H9 (cell line): ENCODE measurements at regions not wholly inside any gene's neighbourhood (a gene's known extent, or its start where the extent isn't known, plus 50 kb on each side); places are given as distances from the start of the nearest gene placed in this dataset.
A peak's percentile ranks its signal among the peaks of the same experiment; 100 is the strongest.

ENCODE experiments used
- DNase-seq: peaks from one replicate; pipeline ENCODE4 v3.0.0-alpha.2; 2017
- H2AFZ ChIP-seq: one replicate; pipeline ENCODE4 v1.6.1; 2013; ENCODE audit warnings: mild to moderate bottlenecking, low read length, control low read depth, moderate library complexity
- H2AK5ac ChIP-seq: 2 replicates; pipeline ENCODE4 v1.6.1; 2013; ENCODE audit warnings: low read length, control low read depth, mixed read lengths; ENCODE audit not compliant: insufficient read length
- H2BK120ac ChIP-seq: one replicate; pipeline ENCODE4 v1.6.1; 2013; ENCODE audit warnings: low read depth, mild to moderate bottlenecking, low read length, control low read depth, inconsistent platforms; ENCODE audit not compliant: poor library complexity, severe bottlenecking
- H2BK12ac ChIP-seq: 2 replicates; pipeline ENCODE4 v1.6.1; 2013; ENCODE audit warnings: low read length, control low read depth, mixed read lengths, low read depth; ENCODE audit not compliant: insufficient read length
- H2BK15ac ChIP-seq: 2 replicates; pipeline ENCODE4 v1.6.1; 2013; ENCODE audit warnings: low read depth, low read length, control low read depth
- H2BK20ac ChIP-seq: one replicate; pipeline ENCODE4 v1.6.1; 2013; ENCODE audit warnings: low read depth, mild to moderate bottlenecking, low read length, control low read depth, inconsistent platforms; ENCODE audit not compliant: poor library complexity, severe bottlenecking
- H2BK5ac ChIP-seq: 2 replicates; pipeline ENCODE4 v1.6.1; 2013; ENCODE audit warnings: low read length, control low read depth, mixed read lengths; ENCODE audit not compliant: insufficient read length
- H3K14ac ChIP-seq: 2 replicates; pipeline ENCODE4 v1.6.1; 2013; ENCODE audit warnings: low read length, control low read depth; ENCODE audit not compliant: insufficient read depth
- H3K18ac ChIP-seq: 2 replicates; pipeline ENCODE4 v1.6.1; 2013; ENCODE audit warnings: low read depth, mild to moderate bottlenecking, mixed read lengths, low read length, control low read depth; ENCODE audit not compliant: insufficient read length
- H3K23ac ChIP-seq: 2 replicates; pipeline ENCODE4 v1.6.1; 2013; ENCODE audit warnings: low read length, control low read depth, mixed read lengths, low read depth; ENCODE audit not compliant: insufficient read length
- H3K23me2 ChIP-seq: 2 replicates; pipeline ENCODE4 v1.6.1; 2013; ENCODE audit warnings: low read depth, mild to moderate bottlenecking, mixed read lengths, low read length, control low read depth; ENCODE audit not compliant: insufficient read length, poor library complexity, severe bottlenecking
- H3K27ac ChIP-seq: 2 replicates; pipeline ENCODE4 v1.5.1; 2013; ENCODE audit warnings: low read length, control low read depth, mixed read lengths, low read depth; ENCODE audit not compliant: insufficient read length
- H3K27me3 ChIP-seq: 2 replicates; pipeline ENCODE4 v1.6.1; 2013; ENCODE audit warnings: low read length, control low read depth, inconsistent platforms; ENCODE audit not compliant: insufficient read depth
- H3K4ac ChIP-seq: 2 replicates; pipeline ENCODE4 v1.6.1; 2013; ENCODE audit warnings: low read depth, mild to moderate bottlenecking, control low read depth, inconsistent platforms, low read length, moderate library complexity
- H3K4me1 ChIP-seq: 2 replicates; pipeline ENCODE4 v1.6.1; 2013; ENCODE audit warnings: low read length, control low read depth, inconsistent platforms; ENCODE audit not compliant: insufficient read depth
- H3K4me2 ChIP-seq: 2 replicates; pipeline ENCODE4 v1.6.1; 2013; ENCODE audit warnings: low read length, control low read depth, mixed read lengths; ENCODE audit not compliant: insufficient read length, insufficient read depth
- H3K56ac ChIP-seq: 2 replicates; pipeline ENCODE4 v1.6.1; 2013; ENCODE audit warnings: low read depth, mild to moderate bottlenecking, mixed read lengths, low read length, control low read depth; ENCODE audit not compliant: insufficient read length
- H3K79me1 ChIP-seq: 2 replicates; pipeline ENCODE4 v1.6.1; 2013; ENCODE audit warnings: low read depth, mild to moderate bottlenecking, moderate library complexity, low read length, control low read depth, inconsistent platforms; ENCODE audit not compliant: insufficient read depth, poor library complexity, severe bottlenecking
- H3K79me2 ChIP-seq: 2 replicates; pipeline ENCODE4 v1.6.1; 2013; ENCODE audit warnings: low read length, control low read depth, inconsistent platforms; ENCODE audit not compliant: insufficient read depth
- H3K9ac ChIP-seq: 2 replicates; pipeline ENCODE4 v1.6.1; 2013; ENCODE audit warnings: low read length, control low read depth, mixed read lengths; ENCODE audit not compliant: insufficient read length; ENCODE audit errors: extremely low read depth
- H3K9me3 ChIP-seq: one replicate; pipeline ENCODE4 v1.6.1; 2013; ENCODE audit warnings: low read depth, low read length, inconsistent platforms; ENCODE audit not compliant: control insufficient read depth
- H3T11ph ChIP-seq: one replicate; pipeline ENCODE4 v1.6.1; 2013; ENCODE audit warnings: mild to moderate bottlenecking, low read length, control low read depth, inconsistent platforms
- H4K20me1 ChIP-seq: one replicate; pipeline ENCODE4 v1.6.1; 2013; ENCODE audit not compliant: control insufficient read depth, insufficient read length, insufficient read depth
- H4K5ac ChIP-seq: 2 replicates; pipeline ENCODE4 v1.6.1; 2013; ENCODE audit warnings: low read depth, mild to moderate bottlenecking, mixed read lengths, low read length, control low read depth; ENCODE audit not compliant: insufficient read length
- H4K8ac ChIP-seq: replicated peaks from 2 replicates; pipeline ENCODE4 v1.6.1; 2013; ENCODE audit warnings: low read length, control low read depth, mixed read lengths, low read depth; ENCODE audit not compliant: insufficient read length
- H4K91ac ChIP-seq: 2 replicates; pipeline ENCODE4 v1.6.1; 2013; ENCODE audit warnings: low read depth, mild to moderate bottlenecking, moderate library complexity, mixed read lengths, low read length, control low read depth; ENCODE audit not compliant: insufficient read length
- H3K27ac Mint-ChIP-seq, 3 experiments: 2 replicates in 2 of 3; 3 replicates in 1 of 3; pipeline ENCODE4 v1.8.0; 2020 to 2021; ENCODE audit warnings: mixed read lengths in 3 of 3, mild to moderate bottlenecking in 1 of 3, moderate library complexity in 1 of 3
- H3K27me3 Mint-ChIP-seq: 2 replicates; pipeline ENCODE4 v1.8.0; 2021; ENCODE audit warnings: low read depth, mild to moderate bottlenecking, moderate library complexity, mixed read lengths
- H3K36me3 Mint-ChIP-seq, 3 experiments: 2 replicates in 2 of 3; 3 replicates in 1 of 3; pipeline ENCODE4 v1.8.0; 2020 to 2021; ENCODE audit warnings: low read depth in 3 of 3, mixed read lengths in 3 of 3; ENCODE audit not compliant: insufficient read depth in 1 of 3
- H3K4me1 Mint-ChIP-seq, 2 experiments: 2 replicates each; pipeline ENCODE4 v1.8.0; 2020; ENCODE audit warnings: mixed read lengths in 2 of 2
- H3K4me3 Mint-ChIP-seq, 2 experiments: 2 replicates in 1 of 2; 3 replicates in 1 of 2; pipeline ENCODE4 v1.8.0; 2020 to 2021; ENCODE audit warnings: mild to moderate bottlenecking in 2 of 2, mixed read lengths in 2 of 2, moderate library complexity in 1 of 2
- H3K9me3 Mint-ChIP-seq, 2 experiments: 2 replicates in 1 of 2; 3 replicates in 1 of 2; pipeline ENCODE4 v1.8.0; 2020; ENCODE audit warnings: mild to moderate bottlenecking in 2 of 2, mixed read lengths in 2 of 2, moderate library complexity in 1 of 2
- CTCF ChIP-seq: fragments of 200-600 bp; sonication (generic); conservative IDR thresholded peaks from 3 replicates; pipeline ENCODE4 v1.8.0; 2021; ENCODE audit warnings: antibody characterized with exemption, mild to moderate bottlenecking
- WGBS: extraction: QIAGEN DNeasy Blood & Tissue Kit; methylation state at CpG from one replicate; pipeline ENCODE4 v1.1.7; 2013; ENCODE audit warnings: missing lambda C conversion rate, low lambda C conversion rate, mixed read lengths; ENCODE audit not compliant: insufficient read length; ENCODE audit errors: extremely low coverage; 5-methylcytosine and 5-hydroxymethylcytosine counted together

GRCh38 chr1:36729289-36729688, 246.6 kb upstream of the CSF3R start:
- Histone ChIP-seq H2BK20ac (no peak overlapping the region), H3K14ac (no peak overlapping the region), H2AK5ac (no peak overlapping the region), H4K20me1 (no peaks in the 10 kb centered on the region), H3K23me2 (no peaks in the 10 kb centered on the region), H3K4me2 (no peak overlapping the region), H3K23ac (no peak overlapping the region), H2BK120ac (no peak overlapping the region), H4K91ac (no peak overlapping the region), H3K9me3 (no peaks in the 10 kb centered on the region), H4K5ac (no peak overlapping the region), H3K79me1 (no peaks in the 10 kb centered on the region), H3K4ac (no peak overlapping the region), H2BK12ac (no peak overlapping the region), H2BK5ac (no peak overlapping the region), H3K4me1 (no peaks in the 10 kb centered on the region; the same call in 1 of the 2 replicates), H3K27me3 (no peaks in the 10 kb centered on the region; the same call in 1 of the 2 replicates), H3K18ac (no peak overlapping the region), H3K56ac (no peak overlapping the region), H3K27ac (no peak overlapping the region), H3K9ac (no peak overlapping the region), H3T11ph (no peak overlapping the region), H4K8ac (no peak overlapping the region), H2BK15ac (no peak overlapping the region), H3K79me2 (no peaks in the 10 kb centered on the region), H2AFZ (no peak overlapping the region)
- Mint-ChIP-seq H3K27ac (peak overlapping the region in 1 of 3 experiments; percentile 94; a peak in 3 of 7 replicates), H3K4me1 (peaks cover 26 to 32% of the 10 kb centered on the region in 2 experiments), H3K9me3 (no peaks in the 10 kb centered on the region; a peak in 1 of 5 replicates), H3K4me3 (no peak overlapping the region), H3K36me3 (no peaks in the 10 kb centered on the region; a peak in 1 of 7 replicates), H3K27me3 (peaks cover 11% of the 10 kb centered on the region)
- WGBS = no CpG with 5 or more reads among the region's 9 CpGs
- TF ChIP-seq CTCF = no peak
- no peak for DNase-seq
